SH-SY5Y (cell line): ENCODE measurements at regions not wholly inside any gene's neighbourhood (a gene's known extent, or its start where the extent isn't known, plus 50 kb on each side); places are given as distances from the start of the nearest gene placed in this dataset.

Experiments used
- GATA2 ChIP-seq: IDR thresholded peaks from 2 replicates; pipeline ENCODE4 v1.6.1; 2011; ENCODE audit warnings: mild to moderate bottlenecking, low read depth, low read length
- GATA3 ChIP-seq: IDR thresholded peaks from 2 replicates; pipeline ENCODE4 v1.6.1; 2011; ENCODE audit warnings: low read depth, mild to moderate bottlenecking, low read length, moderate library complexity

DNA sequence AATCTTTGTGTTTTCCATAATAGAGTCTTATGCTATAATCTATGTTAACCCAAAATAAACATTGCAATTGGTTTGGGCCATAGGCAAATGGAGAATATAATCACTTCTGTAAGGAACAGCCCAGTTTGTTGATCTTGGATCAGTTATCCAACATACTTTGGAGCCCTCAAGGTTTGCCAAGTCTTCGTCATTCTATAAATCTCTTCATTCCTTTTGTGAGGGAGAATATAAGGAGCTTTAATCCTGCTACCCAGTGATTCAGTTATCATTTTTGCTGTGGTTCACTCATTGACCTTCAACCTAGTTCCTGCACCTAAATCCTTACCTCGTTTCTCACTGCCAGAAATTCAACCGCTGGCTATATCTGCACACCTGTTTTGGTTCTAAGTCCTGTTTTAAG is 500.3 kb upstream of the PTCHD4 start:
- no peak for TF ChIP-seq GATA2
- no peak for TF ChIP-seq GATA3
